Pancreas (tissue), 10 donors: ENCODE measurements at regions not wholly inside any gene's neighbourhood (a gene's known extent, or its start where the extent isn't known, plus 50 kb on each side); places are given as distances from the start of the nearest gene placed in this dataset.
A peak's percentile ranks its signal among the peaks of the same experiment; 100 is the strongest.

Experiments
- ATAC-seq, 4 donors: fragments of 200-7000 bp; cut with Tn5 transposase; one replicate each; pipeline versions ENCODE4 v1.8.0 to v1.9.1; 2020; ENCODE audit warnings: mild to moderate bottlenecking in 4 of 4, moderate library complexity in 4 of 4
- DNase-seq, 6 donors: peaks; one replicate each; pipeline ENCODE4 v3.0.0-alpha.2; 2020
- FAIRE-seq: peaks from 2 replicates; lab custom pipeline; 2012; peaks lifted over from hg19 to GRCh38; lab: Jason Lieb, UNC
- H3K27ac ChIP-seq, 4 donors: fragments of 200-600 bp; sonication (generic); 1 replicate in 3 of 4; 2 replicates in 1 of 4; pipeline versions ENCODE4 v1.5.0 to v1.8.0; 2020
- H3K27me3 ChIP-seq, 4 donors: fragments of 200-600 bp; one replicate each; pipeline ENCODE4 v1.8.0; 2021
- H3K36me3 ChIP-seq, 3 donors: fragments of 200-600 bp; sonication (generic) in 1 of 3; one replicate each; pipeline versions ENCODE4 v1.5.0 to v1.8.0; 2020 to 2021
- H3K4me1 ChIP-seq, 3 donors: fragments of 200-600 bp; one replicate each; pipeline ENCODE4 v1.8.0; 2021
- H3K4me3 ChIP-seq, 4 donors: fragments of 200-600 bp; sonication (generic) in 2 of 4; one replicate each; pipeline versions ENCODE4 v1.5.0 to v1.8.0; 2020 to 2021
- H3K9me3 ChIP-seq, 4 donors: fragments of 200-600 bp; one replicate each; pipeline ENCODE4 v1.8.0; 2021
- CTCF ChIP-seq, 4 donors: fragments of 200-600 bp; sonication (generic) in 3 of 4; IDR thresholded peaks; one replicate each; pipeline versions ENCODE4 v1.5.0 to v1.8.0; 2021; ENCODE audit warnings: antibody characterized with exemption in 4 of 4
- WGBS, 2 donors: extraction: QIAGEN DNeasy Blood & Tissue Kit; methylation state at CpG; one replicate each; pipeline ENCODE4 v1.1.7; 2013; 5-methylcytosine and 5-hydroxymethylcytosine counted together
- intact Hi-C, 3 donors: fragments of 100-400 bp; cut with DNase I; formaldehyde crosslinking; loops; one replicate each; pipeline versions ENCODE4 v1.11.1 to v1.14.2; 2022
- donor health status: healthy with polysubstance abuse.
- donor health status: DM: no; HTN: no; CAD: no; lungs with moderate emphysema.
- donor health status: DM: no; HTN: no; CAD: no.
- donor health status: control.
- donor health status: control.
- donor health status: Bipolar disorder and iron deficiency.
- donor health status: DM: yes; HTN: yes; CAD: no.
- donor health status: DM: no; HTN: no; CAD: no.
- donor health status: DM: no; HTN: no; CAD: no.
- donor health status: DM: yes; HTN: yes; CAD: no.

GRCh38 chr20:51220293-51220706, 197.4 kb upstream of the KCNG1 start:
- peak; percentile 59 to 72 (median 64) for TF ChIP-seq CTCF (IDR thresholded peaks at IDR 0.05)
- no peak overlapping the region for H3K27ac ChIP-seq
- DNase-seq (peak in 4 of 6 donors; percentile 4 to 79 (median 35)), FAIRE-seq (no peak), ATAC-seq (peak in 2 of 4 donors; percentile 40 to 62)
- no peak overlapping the region for H3K4me3 ChIP-seq
- intact Hi-C loops: no loop called here
- no peaks in the 10 kb centered on the region for H3K4me1 ChIP-seq
- 22 to 24% methylated on average over 15 of the region's 15 CpGs for WGBS, 2 donors
- H3K9me3 ChIP-seq: no peaks in the 10 kb centered on the region
- no peaks in the 10 kb centered on the region for H3K36me3 ChIP-seq
- peaks cover 0 to 5% (median 0%) of the 10 kb centered on the region in 4 donors for H3K27me3 ChIP-seq

GRCh38 chr20:51219544-51219943, 196.6 kb upstream of the KCNG1 start:
- FAIRE-seq (no peak), ATAC-seq (no peak), DNase-seq (no peak)
- H3K27ac ChIP-seq: no peak overlapping the region
- H3K27me3 ChIP-seq: peaks cover 0 to 5% (median 0%) of the 10 kb centered on the region in 4 donors
- H3K4me3 ChIP-seq: no peak overlapping the region
- no peaks in the 10 kb centered on the region for H3K36me3 ChIP-seq
- intact Hi-C loops: no loop called here
- TF ChIP-seq CTCF (IDR thresholded peaks at IDR 0.05): no peak
- no peaks in the 10 kb centered on the region for H3K4me1 ChIP-seq
- H3K9me3 ChIP-seq: no peaks in the 10 kb centered on the region
- WGBS, 2 donors: 67 to 83% methylated on average over 1 of the region's 1 CpG

DNA sequence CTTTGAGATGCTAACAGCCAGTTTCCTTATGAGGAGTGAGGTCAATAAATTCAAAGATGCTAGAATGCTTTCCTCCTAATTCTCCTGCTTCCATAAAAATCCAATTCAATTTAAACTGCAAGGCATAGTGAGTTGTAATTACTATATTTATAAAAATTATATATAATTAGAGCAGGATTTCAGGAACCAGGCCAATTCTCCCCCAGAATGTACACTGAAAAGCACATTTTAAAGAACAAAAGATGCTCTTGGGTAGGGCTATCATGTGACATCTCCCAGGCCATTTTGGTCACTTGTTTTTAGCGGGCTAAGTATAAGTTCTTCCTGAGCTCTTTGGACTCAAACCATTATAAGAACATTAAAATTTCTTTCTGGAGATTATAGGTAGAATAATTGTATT, 195.7 kb upstream of the KCNG1 start:
- no peaks in the 10 kb centered on the region for H3K4me1 ChIP-seq
- intact Hi-C loops: no loop called here
- FAIRE-seq (no peak), DNase-seq (no peak), ATAC-seq (no peak)
- H3K27ac ChIP-seq: no peak overlapping the region
- no peaks in the 10 kb centered on the region for H3K9me3 ChIP-seq
- no peaks in the 10 kb centered on the region for H3K36me3 ChIP-seq
- TF ChIP-seq CTCF (IDR thresholded peaks at IDR 0.05): no peak
- H3K4me3 ChIP-seq: no peak overlapping the region
- H3K27me3 ChIP-seq: peaks cover 0 to 5% (median 1%) of the 10 kb centered on the region in 4 donors
- WGBS, 2 donors: 73 to 78% methylated on average over 1 of the region's 1 CpG

GRCh38 chr20:51217347-51218045, 194.6 kb upstream of the KCNG1 start:
- ATAC-seq: no peak
- Histone ChIP-seq H3K9me3 (no peaks in the 10 kb centered on the region), H3K27ac (no peak overlapping the region), H3K27me3 (peaks cover 0 to 5% (median 1%) of the 10 kb centered on the region in 4 donors), H3K4me3 (no peak overlapping the region), H3K36me3 (no peaks in the 10 kb centered on the region), H3K4me1 (no peaks in the 10 kb centered on the region)
- WGBS, 2 donors: 88 to 89% methylated on average over 3 of the region's 3 CpGs
- no peak for DNase-seq
- intact Hi-C loops: no loop called here
- TF ChIP-seq CTCF (IDR thresholded peaks at IDR 0.05): no peak
- no peak for FAIRE-seq

DNA sequence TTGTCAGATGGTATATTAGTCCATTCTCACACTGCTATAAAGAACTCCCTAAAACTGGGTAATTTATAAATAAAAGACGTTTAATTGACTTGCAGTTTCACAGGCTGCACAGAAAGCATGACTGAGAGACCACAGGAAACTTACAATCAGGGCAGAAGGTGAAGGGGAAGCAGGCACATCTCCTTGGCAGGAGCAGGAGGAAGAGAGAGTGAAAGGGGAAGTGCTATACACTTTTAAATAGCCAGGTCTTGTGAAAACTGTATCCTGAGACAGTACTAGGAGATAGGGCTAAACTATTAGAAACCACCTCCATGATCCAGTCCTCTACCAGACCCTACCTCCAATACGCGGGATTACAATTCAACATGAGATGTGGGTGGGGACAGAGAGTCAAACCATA, 193.9 kb upstream of the KCNG1 start:
- no peak overlapping the region for H3K27ac ChIP-seq
- DNase-seq (no peak), FAIRE-seq (no peak), ATAC-seq (no peak)
- 68 to 74% methylated on average over 3 of the region's 3 CpGs for WGBS, 2 donors
- H3K9me3 ChIP-seq: no peaks in the 10 kb centered on the region
- intact Hi-C loops: no loop called here
- no peaks in the 10 kb centered on the region for H3K4me1 ChIP-seq
- no peak overlapping the region for H3K4me3 ChIP-seq
- peaks cover 0 to 5% (median 1%) of the 10 kb centered on the region in 4 donors for H3K27me3 ChIP-seq
- H3K36me3 ChIP-seq: no peaks in the 10 kb centered on the region
- no peak for TF ChIP-seq CTCF (IDR thresholded peaks at IDR 0.05)
